DND-41 (cell line): ENCODE measurements at regions not wholly inside any gene's neighbourhood (a gene's known extent, or its start where the extent isn't known, plus 50 kb on each side); places are given as distances from the start of the nearest gene placed in this dataset.

Experiments
- EZH2 ChIP-seq: IDR thresholded peaks from 3 replicates; pipeline ENCODE4 v1.6.1; 2012; ENCODE audit warnings: borderline replicate concordance, low read depth, mild to moderate bottlenecking, moderate library complexity, low read length, inconsistent platforms; ENCODE audit not compliant: severe bottlenecking
- TF ChIP-seq, protein P1 (sequence below): IDR thresholded peaks from 2 replicates; pipeline ENCODE4 v1.5.1; 2012; ENCODE audit warnings: borderline replicate concordance, low read length, moderate library complexity, mild to moderate bottlenecking; ENCODE audit not compliant: poor library complexity, severe bottlenecking; ENCODE audit errors: extremely low read depth

DNA sequence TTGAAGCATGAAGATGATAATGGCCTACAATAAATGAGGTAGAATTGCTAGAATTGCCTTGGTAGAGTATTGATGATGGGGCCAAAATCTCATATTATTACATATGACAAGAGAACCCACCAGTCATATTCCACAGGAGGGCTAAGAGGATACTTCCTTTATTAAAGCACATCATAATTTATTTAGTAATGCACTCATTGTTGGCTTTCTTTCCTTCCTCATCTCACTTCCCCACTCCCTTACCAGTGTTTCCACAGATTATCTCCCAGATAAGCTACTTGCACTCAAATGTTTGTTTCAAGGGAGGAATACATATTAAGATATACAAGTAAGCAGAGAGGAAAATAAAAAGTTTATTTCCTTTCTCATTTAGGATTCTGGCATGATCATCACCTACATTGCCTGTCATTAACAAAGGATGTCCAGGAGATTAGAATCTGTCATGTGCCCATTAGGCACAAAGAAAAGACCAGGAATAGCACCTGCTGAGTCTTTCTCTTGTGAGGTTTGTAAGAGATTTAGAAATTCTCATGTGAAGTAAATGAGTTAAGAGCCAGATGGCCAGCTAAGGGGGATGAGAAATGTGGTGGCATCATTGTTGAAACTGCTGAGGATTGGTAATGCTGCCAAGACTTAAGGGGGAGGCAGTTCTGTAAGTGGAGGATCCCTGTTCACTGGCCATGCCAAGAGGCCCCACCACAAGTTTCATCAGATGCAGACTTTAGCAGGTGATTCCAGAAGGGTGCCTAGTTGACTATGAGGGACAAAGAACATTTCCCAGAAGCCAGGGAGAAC lies 52.4 kb upstream of the PRDM8 start:
- TF ChIP-seq, protein P1, sequence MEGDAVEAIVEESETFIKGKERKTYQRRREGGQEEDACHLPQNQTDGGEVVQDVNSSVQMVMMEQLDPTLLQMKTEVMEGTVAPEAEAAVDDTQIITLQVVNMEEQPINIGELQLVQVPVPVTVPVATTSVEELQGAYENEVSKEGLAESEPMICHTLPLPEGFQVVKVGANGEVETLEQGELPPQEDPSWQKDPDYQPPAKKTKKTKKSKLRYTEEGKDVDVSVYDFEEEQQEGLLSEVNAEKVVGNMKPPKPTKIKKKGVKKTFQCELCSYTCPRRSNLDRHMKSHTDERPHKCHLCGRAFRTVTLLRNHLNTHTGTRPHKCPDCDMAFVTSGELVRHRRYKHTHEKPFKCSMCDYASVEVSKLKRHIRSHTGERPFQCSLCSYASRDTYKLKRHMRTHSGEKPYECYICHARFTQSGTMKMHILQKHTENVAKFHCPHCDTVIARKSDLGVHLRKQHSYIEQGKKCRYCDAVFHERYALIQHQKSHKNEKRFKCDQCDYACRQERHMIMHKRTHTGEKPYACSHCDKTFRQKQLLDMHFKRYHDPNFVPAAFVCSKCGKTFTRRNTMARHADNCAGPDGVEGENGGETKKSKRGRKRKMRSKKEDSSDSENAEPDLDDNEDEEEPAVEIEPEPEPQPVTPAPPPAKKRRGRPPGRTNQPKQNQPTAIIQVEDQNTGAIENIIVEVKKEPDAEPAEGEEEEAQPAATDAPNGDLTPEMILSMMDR = no peak
- no peak for TF ChIP-seq EZH2
